ENCODE measurements at regions not wholly inside any gene's neighbourhood (a gene's known extent, or its start where the extent isn't known, plus 50 kb on each side); places are given as distances from the start of the nearest gene placed in this dataset.

DNA sequence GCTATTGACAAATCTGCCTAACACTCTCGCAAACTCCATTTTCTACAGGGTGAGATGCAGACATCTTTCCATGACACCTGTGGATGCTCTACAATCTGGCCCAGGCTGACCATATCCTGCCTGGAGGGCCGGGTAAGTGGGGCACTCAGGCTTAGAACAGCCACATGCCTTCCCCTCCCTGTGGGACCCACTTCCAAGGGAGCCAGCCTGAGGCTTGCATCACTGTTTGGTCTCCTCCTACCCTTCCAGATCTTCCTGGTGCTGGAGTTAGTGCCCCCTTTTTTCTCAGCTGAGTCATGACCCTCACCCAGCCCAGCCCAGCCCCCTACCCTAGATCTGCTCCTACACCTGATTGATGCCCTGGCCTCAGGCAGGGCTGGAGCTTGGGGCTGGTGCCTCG is 62.0 kb upstream of the KCNK12 start:
- WGBS (ENCODE audit: insufficient coverage, low coverage, low lambda C conversion rate, missing lambda C conversion rate): 80% methylated on average over 2 of the region's 3 CpGs
- TF ChIP-seq, protein P1, sequence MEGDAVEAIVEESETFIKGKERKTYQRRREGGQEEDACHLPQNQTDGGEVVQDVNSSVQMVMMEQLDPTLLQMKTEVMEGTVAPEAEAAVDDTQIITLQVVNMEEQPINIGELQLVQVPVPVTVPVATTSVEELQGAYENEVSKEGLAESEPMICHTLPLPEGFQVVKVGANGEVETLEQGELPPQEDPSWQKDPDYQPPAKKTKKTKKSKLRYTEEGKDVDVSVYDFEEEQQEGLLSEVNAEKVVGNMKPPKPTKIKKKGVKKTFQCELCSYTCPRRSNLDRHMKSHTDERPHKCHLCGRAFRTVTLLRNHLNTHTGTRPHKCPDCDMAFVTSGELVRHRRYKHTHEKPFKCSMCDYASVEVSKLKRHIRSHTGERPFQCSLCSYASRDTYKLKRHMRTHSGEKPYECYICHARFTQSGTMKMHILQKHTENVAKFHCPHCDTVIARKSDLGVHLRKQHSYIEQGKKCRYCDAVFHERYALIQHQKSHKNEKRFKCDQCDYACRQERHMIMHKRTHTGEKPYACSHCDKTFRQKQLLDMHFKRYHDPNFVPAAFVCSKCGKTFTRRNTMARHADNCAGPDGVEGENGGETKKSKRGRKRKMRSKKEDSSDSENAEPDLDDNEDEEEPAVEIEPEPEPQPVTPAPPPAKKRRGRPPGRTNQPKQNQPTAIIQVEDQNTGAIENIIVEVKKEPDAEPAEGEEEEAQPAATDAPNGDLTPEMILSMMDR (IDR thresholded peaks at IDR 0.05): no peak
- TF ChIP-seq POLR2A (IDR thresholded peaks at IDR 0.05): no peak
- Histone ChIP-seq H3K27ac (no peak overlapping the region), H3K36me3 (no peaks in the 10 kb centered on the region), H3K27me3 (no peaks in the 10 kb centered on the region), H3K4me3 (no peak overlapping the region), H3K4me1 (no peaks in the 10 kb centered on the region), H3K9me3 (no peaks in the 10 kb centered on the region)
- no peak for DNase-seq
- intact Hi-C loops (cut with DNase I): no loop called here
- no peak for ATAC-seq

DNA sequence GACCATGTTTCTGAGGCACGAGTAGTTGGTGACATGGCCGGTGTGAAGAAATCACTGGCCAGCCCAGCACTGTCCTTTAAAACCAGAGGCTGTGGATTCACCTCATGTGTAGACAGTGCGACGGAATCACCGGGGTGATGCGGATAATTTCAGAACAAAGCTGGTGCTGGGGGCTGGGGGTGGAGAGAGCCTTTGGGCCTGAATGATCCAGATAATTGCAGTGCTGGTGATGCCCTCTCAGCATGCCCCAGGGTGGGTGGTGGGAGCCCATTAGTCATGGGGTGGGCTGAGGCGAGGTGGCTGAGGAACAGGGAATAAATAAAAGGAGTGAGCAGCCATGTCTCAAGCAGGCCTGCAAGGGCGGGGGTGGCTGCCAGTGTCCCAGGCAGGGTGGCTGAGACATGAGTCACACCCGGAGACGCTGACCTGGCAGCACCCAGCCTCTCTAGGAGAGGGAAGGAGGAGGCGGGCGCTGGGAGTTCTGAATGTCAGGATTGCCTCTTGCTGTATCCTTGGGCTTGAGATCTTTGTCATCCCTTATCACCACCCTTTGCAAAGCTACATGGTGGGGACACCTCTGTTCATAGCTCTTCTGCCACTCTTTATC is 61.1 kb upstream of the KCNK12 start:
- intact Hi-C loops (cut with DNase I): no loop called here
- H3K9me3 ChIP-seq: no peaks in the 10 kb centered on the region
- no peaks in the 10 kb centered on the region for H3K36me3 ChIP-seq
- no peak overlapping the region for H3K4me3 ChIP-seq
- no peak overlapping the region for H3K27ac ChIP-seq
- no peaks in the 10 kb centered on the region for H3K4me1 ChIP-seq
- no peaks in the 10 kb centered on the region for H3K27me3 ChIP-seq
- ATAC-seq: no peak
- no peak for DNase-seq
- no peak for TF ChIP-seq POLR2A (IDR thresholded peaks at IDR 0.05)
- TF ChIP-seq, protein P1 (IDR thresholded peaks at IDR 0.05): no peak
- whole genome bisulfite sequencing (ENCODE audit: insufficient coverage, low coverage, low lambda C conversion rate, missing lambda C conversion rate): 89% methylated on average over 4 of the region's 12 CpGs

DNA sequence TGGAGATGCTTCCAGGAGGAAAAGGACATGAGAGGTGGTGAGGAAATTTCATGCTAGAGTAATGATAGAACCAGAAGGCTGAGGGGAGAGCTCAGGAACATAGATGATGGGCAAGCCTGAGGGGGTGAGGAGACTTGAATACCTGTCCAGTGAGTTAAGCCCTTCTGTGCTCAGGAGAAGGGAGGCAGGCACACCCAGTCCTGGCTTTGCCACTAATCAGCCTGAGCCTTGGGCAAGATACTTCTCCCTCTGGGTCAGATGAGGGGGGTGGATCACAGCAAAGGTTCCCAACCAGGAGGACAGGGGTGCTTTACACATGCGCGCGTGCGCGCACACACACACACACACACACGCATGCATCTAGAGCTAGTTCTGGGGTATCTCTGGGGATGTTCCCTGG is 60.5 kb upstream of the KCNK12 start:
- H3K27ac ChIP-seq: no peak overlapping the region
- H3K4me1 ChIP-seq: no peaks in the 10 kb centered on the region
- no peak for ATAC-seq
- TF ChIP-seq POLR2A (IDR thresholded peaks at IDR 0.05): no peak
- TF ChIP-seq, protein P1 (IDR thresholded peaks at IDR 0.05): no peak
- 91% methylated on average over 6 of the region's 6 CpGs for WGBS (ENCODE audit: insufficient coverage, low coverage, low lambda C conversion rate, missing lambda C conversion rate)
- H3K27me3 ChIP-seq: no peaks in the 10 kb centered on the region
- no peak overlapping the region for H3K4me3 ChIP-seq
- no peaks in the 10 kb centered on the region for H3K9me3 ChIP-seq
- DNase-seq: no peak
- intact Hi-C loops (cut with DNase I): no loop called here
- H3K36me3 ChIP-seq: no peaks in the 10 kb centered on the region

DNA sequence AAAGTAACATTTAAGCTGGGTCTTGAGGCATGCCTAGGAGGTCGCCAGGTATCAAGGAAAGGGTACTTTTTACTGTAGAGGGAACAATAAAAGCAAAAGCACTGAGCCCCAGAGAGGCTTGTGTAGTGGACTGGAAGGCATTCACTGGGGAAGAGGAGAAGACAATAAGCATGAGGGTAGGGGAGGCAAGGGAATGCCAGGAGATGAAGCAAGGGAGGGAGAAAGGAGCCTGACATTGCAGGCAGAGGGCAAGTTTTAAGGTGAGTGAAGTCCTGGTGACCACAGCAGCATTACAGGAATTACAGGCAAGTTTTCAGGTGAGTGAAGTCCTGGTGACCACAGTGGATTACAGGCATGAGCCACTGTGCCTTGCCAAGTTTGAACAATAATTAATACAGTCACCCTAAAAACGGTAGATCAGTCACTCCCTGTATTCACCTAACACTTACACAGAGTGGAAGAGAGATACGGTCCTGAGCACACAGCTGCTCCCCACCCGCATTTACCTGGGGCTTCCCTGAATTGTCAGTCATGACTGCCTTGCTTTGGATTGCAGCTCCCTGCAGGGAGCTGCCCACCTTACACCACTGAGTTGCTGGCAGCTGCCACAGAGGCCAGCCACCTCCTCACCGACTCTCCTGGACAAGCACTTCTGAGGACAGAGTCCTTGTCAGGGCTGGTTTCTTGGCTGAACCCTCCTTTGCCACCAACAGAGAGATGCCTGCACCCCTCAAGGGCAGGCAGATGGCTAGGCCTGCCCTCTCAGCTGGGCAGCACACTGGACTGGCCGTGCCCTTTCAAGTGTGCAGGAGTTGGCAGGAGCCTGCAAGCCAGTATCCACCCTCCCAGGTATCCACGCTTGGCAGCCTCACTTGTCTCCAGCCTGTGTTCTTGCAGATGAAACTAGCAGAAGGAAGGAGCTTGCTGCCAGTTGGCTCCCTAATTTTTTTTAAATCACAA is 59.0 kb upstream of the KCNK12 start:
- Histone ChIP-seq H3K36me3 (no peaks in the 10 kb centered on the region), H3K9me3 (no peaks in the 10 kb centered on the region), H3K27ac (no peak overlapping the region), H3K4me3 (no peak overlapping the region), H3K4me1 (no peaks in the 10 kb centered on the region), H3K27me3 (no peaks in the 10 kb centered on the region)
- 81% methylated on average over 5 of the region's 7 CpGs for WGBS (ENCODE audit: insufficient coverage, low coverage, low lambda C conversion rate, missing lambda C conversion rate)
- TF ChIP-seq, protein P1 (IDR thresholded peaks at IDR 0.05): no peak
- TF ChIP-seq POLR2A (IDR thresholded peaks at IDR 0.05): no peak
- intact Hi-C loops (cut with DNase I): no loop called here
- no peak for DNase-seq
- ATAC-seq: peak in 1 of 4 donors; percentile 9

Data from right lobe of liver (tissue), 6 donors.